AG04449 (cell line): ENCODE measurements at regions not wholly inside any gene's neighbourhood (a gene's known extent, or its start where the extent isn't known, plus 50 kb on each side); places are given as distances from the start of the nearest gene placed in this dataset.

Experiments
- CTCF ChIA-PET: fragments of 350-600 bp; formaldehyde crosslinking; extraction: SDS; loops from one replicate; lab custom pipeline; 2021; ENCODE audit warnings: antibody characterized with exemption; lab: Yijun Ruan, JAX
- POLR2A ChIA-PET: fragments of 400-600, 350-600 bp; formaldehyde crosslinking; extraction: SDS; loops from one replicate; lab custom pipeline; 2020; ENCODE audit warnings: antibody characterized with exemption, inconsistent platforms; lab: Yijun Ruan, JAX
- DNase-seq: peaks from one replicate; pipeline ENCODE4 v3.0.0-alpha.2; 2010; ENCODE audit warnings: low read depth, low spot score
- H3K4me3 ChIP-seq: 2 replicates; pipeline ENCODE4 v1.5.1; 2011; ENCODE audit warnings: low read depth, mild to moderate bottlenecking, control low read depth, low read length
- CTCF ChIP-seq: IDR thresholded peaks from one replicate; pipeline ENCODE4 v1.5.1; 2011; ENCODE audit warnings: mild to moderate bottlenecking, moderate library complexity, low read length, control low read depth, inconsistent platforms; ENCODE audit not compliant: insufficient read depth; ENCODE audit errors: missing control alignments

- DNase-seq: no peak
- ChIA-PET POLR2A (no interaction called here), CTCF (interaction anchor here (0.6 kb wide), 1 partner anchor 39 kb away, joined by 3 read pairs; no protein-coding TSS in a partner anchor)
- no peak overlapping the region for H3K4me3 ChIP-seq
- no peak for TF ChIP-seq CTCF
Observed at GRCh38 chr6:14906621-14907020, 339.2 kb upstream of the JARID2 start.

GRCh38 chr6:14910692-14911547 lies 334.9 kb upstream of the JARID2 start:
- ChIA-PET POLR2A (no interaction called here), CTCF (no interaction called here)
- no peak overlapping the region for H3K4me3 ChIP-seq
- no peak for DNase-seq
- no peak for TF ChIP-seq CTCF

- ChIA-PET CTCF (no interaction called here), POLR2A (no interaction called here)
Observed at GRCh38 chr6:14912226-14912625, 333.6 kb upstream of the JARID2 start.

GRCh38 chr6:14912706-14913105 lies 333.2 kb upstream of the JARID2 start:
- POLR2A ChIA-PET: no interaction called here
- no peak overlapping the region for H3K4me3 ChIP-seq
- no peak for DNase-seq
- CTCF ChIA-PET: no interaction called here
- no peak for TF ChIP-seq CTCF

More at GRCh38 chr6:14912226-14912625, 333.6 kb upstream of the JARID2 start:
- DNase-seq: no peak
- no peak overlapping the region for H3K4me3 ChIP-seq
- TF ChIP-seq CTCF: no peak

- POLR2A ChIA-PET: no interaction called here
- no peak for TF ChIP-seq CTCF
- H3K4me3 ChIP-seq: no peak overlapping the region
- CTCF ChIA-PET: interaction anchor here (0.7 kb wide), 1 partner anchor 33 kb away, joined by 3 read pairs; no protein-coding TSS in a partner anchor
- no peak for DNase-seq
Observed at GRCh38 chr6:14913931-14914330, 331.9 kb upstream of the JARID2 start.
